ENCODE measurements at regions not wholly inside any gene's neighbourhood (a gene's known extent, or its start where the extent isn't known, plus 50 kb on each side); places are given as distances from the start of the nearest gene placed in this dataset.
"Not testable (repeated sequence)": the region's sequence is repeated elsewhere in the genome, so short reads cannot be mapped to it uniquely, and the experiment has no call there.

- peak; percentile 4 for DNase-seq (ENCODE audit: low spot score)
Observed at GRCh38 chr1:173300061-173301044, 93.2 kb upstream of the TNFSF4 start.

- no peak for DNase-seq (ENCODE audit: low spot score)
Observed at GRCh38 chr1:173301507-173301906, 94.4 kb upstream of the TNFSF4 start.

DNA sequence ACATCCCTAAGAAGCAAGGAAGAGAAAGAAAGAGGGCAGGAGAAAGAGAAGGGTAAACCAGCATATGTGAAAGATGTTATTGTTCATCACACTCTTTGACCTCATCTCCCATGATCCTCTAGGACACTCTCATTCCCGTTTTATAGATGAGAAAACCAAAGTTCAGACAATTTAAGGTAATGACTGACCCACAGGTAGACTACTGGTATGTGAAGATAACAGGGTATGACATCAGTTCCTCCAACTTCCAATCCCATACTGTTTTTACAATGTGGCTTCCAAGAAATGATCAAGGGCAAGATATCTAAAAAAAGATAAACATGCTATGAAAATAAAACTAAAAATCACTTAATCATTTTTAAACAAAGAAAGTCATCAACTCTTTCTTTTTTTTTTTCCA is 95.2 kb upstream of the TNFSF4 start:
- no peak for DNase-seq (ENCODE audit: low spot score)

- DNase-seq (ENCODE audit: low spot score): no peak
Observed at GRCh38 chr1:173302890-173303829, 96.0 kb upstream of the TNFSF4 start.

GRCh38 chr1:173303984-173304383 is 96.9 kb upstream of the TNFSF4 start:
- DNase-seq (ENCODE audit: low spot score): no peak

DNA sequence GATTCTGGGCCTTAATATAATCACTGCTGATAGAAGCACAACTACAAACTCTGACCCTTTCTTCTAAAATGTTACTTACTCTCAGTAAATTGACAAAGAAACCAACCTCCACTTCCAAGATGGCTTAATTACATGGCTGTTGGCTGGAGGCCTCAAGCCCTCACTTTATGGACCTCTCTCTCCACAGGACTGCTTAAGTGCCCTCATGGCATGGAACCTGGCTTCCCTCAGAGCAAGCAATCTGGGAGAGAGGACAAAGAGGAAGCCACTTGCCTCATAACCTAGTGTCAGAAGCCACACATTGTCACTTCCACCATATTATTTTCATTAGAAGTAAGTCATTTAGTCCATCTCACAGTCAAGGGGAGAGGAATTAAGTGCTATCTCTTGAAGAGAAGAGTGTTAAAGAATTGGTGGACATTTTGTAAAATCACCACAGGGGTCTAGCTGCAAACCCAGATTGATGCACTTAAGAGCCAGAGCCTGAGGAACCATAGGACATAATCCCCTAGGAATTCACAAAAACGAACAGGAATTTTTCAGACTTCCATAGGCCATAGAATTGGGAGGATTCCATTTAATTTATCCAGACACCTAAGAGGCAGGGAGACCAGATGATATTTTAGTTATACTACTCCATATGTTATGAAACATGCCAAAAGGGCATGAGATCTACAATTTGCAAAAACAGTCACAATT is 97.5 kb upstream of the TNFSF4 start:
- no peak for DNase-seq (ENCODE audit: low spot score)

- DNase-seq (ENCODE audit: low spot score): no peak
Observed at GRCh38 chr1:173307845-173308244, 100.7 kb upstream of the TNFSF4 start.

DNA sequence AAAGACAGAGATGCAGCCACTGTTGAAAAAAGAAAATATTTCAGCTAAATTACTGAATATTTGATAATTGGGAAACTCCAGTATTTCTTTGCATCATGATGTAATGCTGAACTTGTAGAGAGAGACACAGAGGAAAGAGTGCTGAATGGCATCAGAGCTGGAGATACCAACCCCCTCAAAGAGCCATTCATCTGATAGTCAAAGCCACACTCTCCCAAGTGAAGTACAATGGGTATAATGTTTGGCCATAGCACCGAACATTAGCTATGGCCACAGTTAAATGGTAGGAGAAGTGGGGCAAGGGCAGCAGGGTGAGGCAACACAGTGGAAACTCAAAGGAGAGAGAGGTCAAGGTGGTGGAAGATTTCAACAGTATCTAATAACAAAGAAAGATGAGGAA is 107.5 kb upstream of the TNFSF4 start:
- DNase-seq (ENCODE audit: low spot score): no peak

- DNase-seq (ENCODE audit: low spot score): no peak
Observed at GRCh38 chr1:173315296-173315695, 108.2 kb upstream of the TNFSF4 start.

DNA sequence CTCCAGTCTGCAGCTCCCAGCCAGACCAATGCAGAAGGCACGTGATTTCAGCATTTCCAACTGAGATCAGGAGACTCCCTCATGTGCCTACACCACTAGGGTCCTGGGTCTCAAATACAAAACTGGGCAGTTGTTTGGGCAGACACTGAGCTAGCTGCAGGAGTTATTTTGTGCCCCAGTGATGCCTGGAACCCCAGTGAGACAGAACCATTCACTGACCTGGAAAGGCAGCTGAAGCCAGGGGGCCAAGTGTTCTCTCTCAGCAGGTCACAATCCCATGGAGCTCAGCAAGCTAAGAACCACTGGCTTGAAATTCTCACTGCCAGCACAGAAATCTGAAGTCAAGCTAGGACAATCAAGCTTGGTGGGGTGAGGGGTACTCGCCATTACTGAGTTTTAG is 111.7 kb upstream of the TNFSF4 start:
- no peak for DNase-seq (ENCODE audit: low spot score)

DNA sequence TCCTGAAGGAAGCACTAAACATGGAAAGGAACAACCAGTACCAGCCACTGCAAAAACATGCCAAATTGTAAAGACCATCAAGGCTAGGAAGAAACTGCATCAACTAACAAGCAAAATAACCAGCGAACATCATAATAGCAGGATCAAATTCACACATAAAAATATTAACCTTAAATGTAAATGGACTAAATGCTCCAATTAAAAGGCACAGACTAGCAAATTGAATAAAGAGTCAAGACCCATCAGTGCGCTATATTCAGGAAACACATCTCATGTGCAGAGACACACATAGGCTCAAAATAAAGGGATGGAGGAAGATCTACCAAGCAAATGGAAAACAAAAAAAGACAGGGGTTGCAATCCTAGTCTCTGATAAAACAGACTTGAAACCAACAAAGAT is 117.2 kb upstream of the TNFSF4 start:
- not testable (repeated sequence) for DNase-seq (ENCODE audit: low spot score)

DNA sequence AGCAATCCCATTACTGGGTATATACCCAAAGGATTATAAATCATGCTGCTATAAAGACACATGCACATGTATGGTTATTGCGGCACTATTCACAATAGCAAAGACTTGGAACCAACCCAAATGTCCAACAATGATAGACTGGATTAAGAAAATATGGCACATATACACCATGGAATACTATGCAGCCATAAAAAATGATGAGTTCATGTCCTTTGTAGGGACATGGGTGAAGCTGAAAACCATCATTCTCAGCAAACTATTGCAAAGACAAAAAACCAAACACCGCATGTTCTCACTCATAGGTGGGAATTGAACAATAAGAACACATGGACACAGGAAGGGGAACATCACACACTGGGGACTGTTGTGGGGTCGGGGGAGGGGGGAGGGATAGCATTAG is 120.9 kb upstream of the TNFSF4 start:
- not testable (repeated sequence) for DNase-seq (ENCODE audit: low spot score)

- DNase-seq (ENCODE audit: low spot score): no peak
Observed at GRCh38 chr1:173328961-173329360, 121.8 kb upstream of the TNFSF4 start.

DNA sequence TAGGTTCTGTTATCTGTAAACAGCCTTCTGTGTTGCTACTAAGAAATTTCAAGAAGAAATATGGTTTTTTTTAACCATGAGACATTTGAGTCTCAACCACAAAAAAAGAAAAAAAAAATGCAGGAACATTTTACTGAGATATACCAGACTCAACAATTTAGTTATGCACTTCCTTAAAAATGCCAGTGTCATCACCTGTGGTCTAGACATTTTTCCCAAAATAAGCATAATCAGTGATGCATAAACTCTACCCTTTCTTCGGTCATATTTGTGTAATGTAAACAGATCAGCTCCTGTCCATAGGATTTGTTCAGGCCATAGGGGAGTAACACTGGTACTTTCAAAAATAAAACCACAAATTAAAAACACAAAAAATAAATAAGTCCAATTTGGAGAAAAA is 122.6 kb upstream of the TNFSF4 start:
- DNase-seq (ENCODE audit: low spot score): no peak

GRCh38 chr1:173330149-173330951 is 123.2 kb upstream of the TNFSF4 start:
- DNase-seq (ENCODE audit: low spot score): peak; percentile 61

GRCh38 chr1:173330952-173331548 is 123.9 kb upstream of the TNFSF4 start:
- not testable (repeated sequence) for DNase-seq (ENCODE audit: low spot score)

- DNase-seq (ENCODE audit: low spot score): no peak
Observed at GRCh38 chr1:173332026-173332425, 124.9 kb upstream of the TNFSF4 start.

GRCh38 chr1:173333581-173333980 is 126.5 kb upstream of the TNFSF4 start:
- no peak for DNase-seq (ENCODE audit: low spot score)

- DNase-seq (ENCODE audit: low spot score): no peak
Observed at GRCh38 chr1:173337126-173337525, 130.0 kb upstream of the TNFSF4 start.

DNA sequence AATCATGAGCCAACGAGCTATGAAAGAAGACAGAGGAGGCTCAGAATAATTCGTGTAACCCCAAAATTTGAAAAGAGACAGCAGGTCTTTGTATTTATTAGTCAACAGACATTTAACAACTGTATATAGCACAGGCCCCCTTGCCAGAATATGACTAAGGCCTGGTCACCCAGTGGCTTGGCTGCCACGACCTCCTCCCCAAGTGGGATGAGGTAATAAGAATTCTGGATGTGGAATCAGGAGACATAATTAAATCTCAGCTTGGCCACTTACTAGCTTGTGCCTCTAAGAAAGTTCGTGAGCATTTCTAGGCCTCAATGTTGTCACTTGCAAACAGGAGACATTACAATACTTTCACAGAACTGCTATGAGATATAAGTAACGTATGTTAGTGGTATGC is 134.2 kb upstream of the TNFSF4 start:
- no peak for DNase-seq (ENCODE audit: low spot score)
